DND-41 (cell line): ENCODE measurements at regions not wholly inside any gene's neighbourhood (a gene's known extent, or its start where the extent isn't known, plus 50 kb on each side); places are given as distances from the start of the nearest gene placed in this dataset.

Experiments used
- EZH2 ChIP-seq: IDR thresholded peaks from 3 replicates; pipeline ENCODE4 v1.6.1; 2012; ENCODE audit warnings: borderline replicate concordance, low read depth, mild to moderate bottlenecking, moderate library complexity, low read length, inconsistent platforms; ENCODE audit not compliant: severe bottlenecking
- TF ChIP-seq, protein P1 (sequence below): IDR thresholded peaks from 2 replicates; pipeline ENCODE4 v1.5.1; 2012; ENCODE audit warnings: borderline replicate concordance, low read length, moderate library complexity, mild to moderate bottlenecking; ENCODE audit not compliant: poor library complexity, severe bottlenecking; ENCODE audit errors: extremely low read depth

DNA sequence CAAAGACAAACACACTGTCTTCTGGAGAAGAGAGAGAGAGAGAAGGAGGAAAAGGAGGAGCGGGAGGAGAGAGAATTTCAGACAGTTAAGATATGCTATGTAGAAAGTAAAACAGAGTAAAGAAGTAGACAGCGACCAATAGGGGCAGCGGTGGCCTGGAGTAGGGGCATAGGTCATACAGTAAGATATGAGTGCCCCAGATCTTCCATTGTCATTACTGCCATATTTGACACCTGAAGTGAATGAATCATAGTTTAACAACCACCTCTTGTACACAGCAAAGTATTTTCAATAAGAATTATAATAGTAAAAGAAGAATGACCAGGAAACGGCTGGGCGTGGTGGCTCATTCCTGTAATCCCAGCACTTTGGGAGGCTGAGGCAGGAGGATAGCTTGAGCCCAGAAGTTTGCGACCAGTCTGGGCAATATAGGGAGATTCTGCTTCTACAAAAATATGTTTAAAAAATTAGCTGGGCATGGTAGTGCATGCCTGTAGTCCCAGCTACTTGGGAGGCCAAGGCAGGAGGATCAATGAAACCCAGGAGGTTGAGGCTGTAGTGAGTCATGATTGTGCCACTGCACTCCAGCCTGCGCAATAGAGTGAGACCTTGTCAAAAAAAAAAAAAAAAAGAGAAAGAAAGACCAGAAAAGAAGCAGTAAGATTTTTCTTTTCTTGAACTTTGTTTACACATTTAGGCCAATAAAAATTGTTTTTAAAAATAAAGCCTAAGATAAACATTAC lies 77.0 kb upstream of the GPR158 start:
- TF ChIP-seq, protein P1, sequence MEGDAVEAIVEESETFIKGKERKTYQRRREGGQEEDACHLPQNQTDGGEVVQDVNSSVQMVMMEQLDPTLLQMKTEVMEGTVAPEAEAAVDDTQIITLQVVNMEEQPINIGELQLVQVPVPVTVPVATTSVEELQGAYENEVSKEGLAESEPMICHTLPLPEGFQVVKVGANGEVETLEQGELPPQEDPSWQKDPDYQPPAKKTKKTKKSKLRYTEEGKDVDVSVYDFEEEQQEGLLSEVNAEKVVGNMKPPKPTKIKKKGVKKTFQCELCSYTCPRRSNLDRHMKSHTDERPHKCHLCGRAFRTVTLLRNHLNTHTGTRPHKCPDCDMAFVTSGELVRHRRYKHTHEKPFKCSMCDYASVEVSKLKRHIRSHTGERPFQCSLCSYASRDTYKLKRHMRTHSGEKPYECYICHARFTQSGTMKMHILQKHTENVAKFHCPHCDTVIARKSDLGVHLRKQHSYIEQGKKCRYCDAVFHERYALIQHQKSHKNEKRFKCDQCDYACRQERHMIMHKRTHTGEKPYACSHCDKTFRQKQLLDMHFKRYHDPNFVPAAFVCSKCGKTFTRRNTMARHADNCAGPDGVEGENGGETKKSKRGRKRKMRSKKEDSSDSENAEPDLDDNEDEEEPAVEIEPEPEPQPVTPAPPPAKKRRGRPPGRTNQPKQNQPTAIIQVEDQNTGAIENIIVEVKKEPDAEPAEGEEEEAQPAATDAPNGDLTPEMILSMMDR: no peak
- TF ChIP-seq EZH2: no peak
